ENCODE measurements at regions not wholly inside any gene's neighbourhood (a gene's known extent, or its start where the extent isn't known, plus 50 kb on each side); places are given as distances from the start of the nearest gene placed in this dataset.

DNA sequence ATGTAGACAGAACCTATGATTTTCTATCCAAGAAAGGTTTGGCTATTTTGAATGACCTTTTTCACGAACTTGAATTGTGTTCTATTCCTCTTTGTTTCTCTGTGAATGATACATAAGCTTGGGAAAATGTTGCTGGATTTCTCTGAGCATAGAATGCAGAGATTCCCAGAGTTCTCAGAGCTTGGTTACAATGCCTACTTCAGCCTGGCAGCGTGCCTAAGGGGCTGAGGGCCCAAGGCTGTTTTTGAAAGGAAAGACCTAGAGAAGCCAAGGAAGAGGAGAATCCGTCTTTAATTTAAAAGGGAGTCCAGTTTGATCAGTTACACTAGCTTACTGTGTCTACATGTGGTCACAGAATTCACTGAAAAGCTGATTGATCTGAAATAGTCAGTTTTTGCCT, 55.3 kb upstream of the CXorf51B start:
- TF ChIP-seq, protein P1, sequence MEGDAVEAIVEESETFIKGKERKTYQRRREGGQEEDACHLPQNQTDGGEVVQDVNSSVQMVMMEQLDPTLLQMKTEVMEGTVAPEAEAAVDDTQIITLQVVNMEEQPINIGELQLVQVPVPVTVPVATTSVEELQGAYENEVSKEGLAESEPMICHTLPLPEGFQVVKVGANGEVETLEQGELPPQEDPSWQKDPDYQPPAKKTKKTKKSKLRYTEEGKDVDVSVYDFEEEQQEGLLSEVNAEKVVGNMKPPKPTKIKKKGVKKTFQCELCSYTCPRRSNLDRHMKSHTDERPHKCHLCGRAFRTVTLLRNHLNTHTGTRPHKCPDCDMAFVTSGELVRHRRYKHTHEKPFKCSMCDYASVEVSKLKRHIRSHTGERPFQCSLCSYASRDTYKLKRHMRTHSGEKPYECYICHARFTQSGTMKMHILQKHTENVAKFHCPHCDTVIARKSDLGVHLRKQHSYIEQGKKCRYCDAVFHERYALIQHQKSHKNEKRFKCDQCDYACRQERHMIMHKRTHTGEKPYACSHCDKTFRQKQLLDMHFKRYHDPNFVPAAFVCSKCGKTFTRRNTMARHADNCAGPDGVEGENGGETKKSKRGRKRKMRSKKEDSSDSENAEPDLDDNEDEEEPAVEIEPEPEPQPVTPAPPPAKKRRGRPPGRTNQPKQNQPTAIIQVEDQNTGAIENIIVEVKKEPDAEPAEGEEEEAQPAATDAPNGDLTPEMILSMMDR (IDR thresholded peaks at IDR 0.05) = no peak
- TF ChIP-seq POLR2A (IDR thresholded peaks at IDR 0.05) (no peak), EP300 (IDR thresholded peaks at IDR 0.05) (no peak)
